NCI-H510A treated with DMSO at 0.1 percent for 48 hours (cell line): ENCODE measurements at regions not wholly inside any gene's neighbourhood (a gene's known extent, or its start where the extent isn't known, plus 50 kb on each side); places are given as distances from the start of the nearest gene placed in this dataset.

Experiments used
- DNase-seq: peaks from one replicate; lab custom pipeline; 2025; lab: John Stamatoyannopoulos, UW

DNA sequence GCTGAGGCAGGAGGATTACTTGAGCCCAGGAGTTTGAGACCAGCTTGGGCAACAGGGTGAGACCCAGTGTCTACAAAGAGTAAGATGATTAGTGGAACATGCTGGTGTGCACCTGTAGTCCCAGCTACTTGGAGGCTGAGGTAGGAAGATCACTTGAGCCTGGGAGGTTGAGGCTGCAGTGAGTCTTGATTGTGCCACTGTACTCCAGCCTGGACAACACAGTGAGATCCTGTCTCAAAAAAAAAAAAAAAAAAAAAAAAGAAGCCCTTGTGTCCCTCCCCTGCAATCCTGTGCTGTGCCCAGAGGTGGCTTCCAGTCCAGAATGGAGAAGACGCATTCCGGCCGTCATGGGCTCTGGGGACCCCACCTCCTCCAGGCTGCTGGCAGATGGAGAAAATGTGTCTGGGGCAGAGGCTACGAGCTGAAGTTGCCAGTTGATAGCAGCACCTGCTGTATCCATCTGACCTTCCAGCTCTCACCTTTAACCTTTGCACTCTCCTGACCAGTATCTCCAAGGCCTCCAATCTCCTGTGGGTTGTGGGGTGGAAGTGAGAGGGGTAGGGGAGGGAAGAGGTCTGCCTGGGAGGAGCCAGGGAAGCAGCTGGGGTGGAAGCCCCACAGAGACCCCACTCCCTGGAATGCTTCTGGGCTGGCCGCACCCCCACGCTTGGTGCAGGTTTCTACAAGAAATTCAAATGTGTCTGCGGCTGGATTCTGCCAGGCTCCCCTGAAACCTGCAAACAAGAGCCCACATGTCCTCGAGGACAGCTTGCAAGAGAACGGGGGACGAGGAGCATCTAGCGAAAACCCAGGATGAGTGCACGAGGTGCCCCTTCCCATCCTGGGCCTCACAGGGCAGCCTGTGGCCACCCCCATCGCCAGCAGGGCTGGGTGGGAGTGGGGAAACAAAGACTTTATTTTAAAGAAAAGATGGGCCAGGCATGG is 148.3 kb upstream of the IER5L start:
- no peak for DNase-seq

DNA sequence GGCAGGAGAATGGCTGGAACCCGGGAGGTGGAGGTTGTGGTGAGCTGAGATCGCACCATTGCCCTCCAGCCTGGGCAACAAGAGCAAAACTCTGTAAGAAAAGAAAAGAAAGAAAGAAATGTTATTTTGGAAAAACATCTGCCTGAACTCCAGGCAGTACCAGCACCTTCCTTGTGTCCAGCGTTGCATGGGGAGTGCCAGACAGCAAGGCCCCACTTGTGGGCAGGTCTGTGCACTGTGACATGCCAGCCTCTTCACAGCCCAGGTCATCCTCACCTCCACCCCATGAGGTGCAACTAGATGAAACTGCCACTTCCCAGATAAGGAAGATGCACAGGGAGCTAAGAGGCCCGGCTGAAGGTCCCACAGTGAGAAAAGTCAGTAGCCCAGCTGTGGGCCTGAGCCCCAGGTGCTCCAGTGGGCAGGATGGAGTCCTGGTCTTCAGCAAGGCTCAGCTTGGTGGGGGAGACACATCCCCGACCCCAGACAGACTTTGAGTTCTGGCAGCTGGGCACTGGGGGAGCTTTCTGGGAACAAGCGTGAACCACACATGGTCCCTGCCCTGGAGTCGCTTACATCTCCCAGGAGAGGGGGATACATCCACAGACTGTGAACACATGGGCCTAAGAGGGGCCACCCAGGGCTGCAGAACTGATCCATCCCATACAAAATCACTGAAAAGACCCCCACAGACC is 146.9 kb upstream of the IER5L start:
- no peak for DNase-seq

DNA sequence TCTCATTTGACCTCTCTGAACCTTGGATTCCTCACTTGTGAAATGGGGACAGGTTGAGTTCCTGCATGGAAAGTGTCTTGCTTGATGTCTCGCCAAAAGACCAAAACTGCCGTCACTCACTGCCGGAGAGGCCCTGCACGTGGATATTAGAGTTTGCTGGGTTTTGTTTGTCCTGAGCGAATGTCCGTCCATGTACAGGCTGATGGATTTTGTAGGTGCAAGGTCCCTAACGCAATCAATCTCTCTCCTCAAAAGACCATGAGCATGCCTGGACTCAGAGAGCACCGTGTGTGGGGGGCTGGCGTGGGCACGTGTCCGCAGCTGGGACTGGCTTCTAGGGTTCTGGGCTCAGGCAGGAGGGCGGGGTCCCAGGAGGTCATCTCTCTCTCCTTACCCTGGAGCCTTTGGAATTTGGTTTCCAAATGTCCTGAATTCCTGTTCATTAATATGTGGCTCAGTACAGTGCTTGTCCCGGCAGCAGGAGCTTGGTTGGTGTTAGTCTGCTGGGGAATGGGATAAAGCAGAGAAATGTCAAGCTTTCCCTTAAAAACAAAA is 146.0 kb upstream of the IER5L start:
- no peak for DNase-seq

DNA sequence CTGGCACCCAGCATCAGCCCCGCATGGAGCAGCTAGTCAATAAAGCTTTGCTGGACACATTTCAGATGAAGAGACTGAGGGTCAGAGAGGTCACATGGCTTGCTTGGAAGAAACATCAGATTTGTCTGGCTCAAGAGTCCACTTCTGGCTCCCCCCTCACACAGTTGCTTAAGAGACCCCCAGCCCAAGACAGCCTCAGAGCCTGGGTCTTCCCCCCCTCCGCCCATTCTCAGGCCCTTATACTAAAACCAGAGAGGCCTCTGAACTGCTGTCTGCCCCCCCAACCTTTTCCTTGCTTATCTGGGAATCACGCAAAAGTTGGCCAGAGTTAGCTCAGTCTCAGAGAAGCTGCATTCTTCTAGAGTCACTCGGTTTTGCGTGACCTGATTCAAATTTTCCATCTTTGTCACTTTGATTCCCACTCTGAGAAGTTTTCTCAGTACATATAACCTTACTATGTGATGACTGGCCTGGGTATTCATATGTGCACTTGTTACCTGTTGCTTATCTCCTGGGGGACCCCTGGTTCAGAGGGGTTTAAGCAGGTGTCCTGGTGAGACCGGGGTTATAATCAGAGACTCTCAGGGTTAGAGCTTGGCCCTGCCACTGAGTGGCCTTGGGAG is 145.4 kb upstream of the IER5L start:
- no peak for DNase-seq

- no peak for DNase-seq
Observed at GRCh38 chr9:129322641-129323375, 144.7 kb upstream of the IER5L start.

DNA sequence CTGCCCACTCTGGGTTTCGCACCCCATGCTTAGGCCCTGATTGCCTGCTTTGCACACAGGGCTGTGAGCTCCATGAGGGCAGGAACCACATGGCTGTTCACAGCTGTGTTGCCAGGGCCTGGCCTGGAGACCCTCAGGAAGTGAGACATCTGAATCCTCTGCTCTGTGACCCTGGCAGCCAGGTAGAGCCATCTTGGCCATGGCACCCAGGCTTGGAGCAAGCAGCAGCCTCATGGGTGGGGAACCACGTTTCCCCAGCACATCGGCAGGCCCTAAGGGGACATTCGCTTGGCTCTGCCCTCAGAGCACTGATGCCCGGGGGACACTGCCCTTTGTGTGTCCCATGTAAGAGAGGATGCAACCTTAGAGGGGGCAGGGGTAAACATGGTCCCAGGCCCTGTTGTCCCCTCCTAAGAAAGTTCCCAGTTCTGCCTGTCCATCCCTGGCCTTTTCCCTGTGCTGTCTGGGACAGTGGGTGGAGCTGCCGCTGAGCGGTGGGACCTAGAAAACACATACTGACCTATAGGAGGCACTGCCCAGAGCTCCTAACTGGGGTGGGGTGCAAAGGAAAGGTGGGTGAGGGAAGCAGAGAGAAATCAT is 144.1 kb upstream of the IER5L start:
- no peak for DNase-seq

DNA sequence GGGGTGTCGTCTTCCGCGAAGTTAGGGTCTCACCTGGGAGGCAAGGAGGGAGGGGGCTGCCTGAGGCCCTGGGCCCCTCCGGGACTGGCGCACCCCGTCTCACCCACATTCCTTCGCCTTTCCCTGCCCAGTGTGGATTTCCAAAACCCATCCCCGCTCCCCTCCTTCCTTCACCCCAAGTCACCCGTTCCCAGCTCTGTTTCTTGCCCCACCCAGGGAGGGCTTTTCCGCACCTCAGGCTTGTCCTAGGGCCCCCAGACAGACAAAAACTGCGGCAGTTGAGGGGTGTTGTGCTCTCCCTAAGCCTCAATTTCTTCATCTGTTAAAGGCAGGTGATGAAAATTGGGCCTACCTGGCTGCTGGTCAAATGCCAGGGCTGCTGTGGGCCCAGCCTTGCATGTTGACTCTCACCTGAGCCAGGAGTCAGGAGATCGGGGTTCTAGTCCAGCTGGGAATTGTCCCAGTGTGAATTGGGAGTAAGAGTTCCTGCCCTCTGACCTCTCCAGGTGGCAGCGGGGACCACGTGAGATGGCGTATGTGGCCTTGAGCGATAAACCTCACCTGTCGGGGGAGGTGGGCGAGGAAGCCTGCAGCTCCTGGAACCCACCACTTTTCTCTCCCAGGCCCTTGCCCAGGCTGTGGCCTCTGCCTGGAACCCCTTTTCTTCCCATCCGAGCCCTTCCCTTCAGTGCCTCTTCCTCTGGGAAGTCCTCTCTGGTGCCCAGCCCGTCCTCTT is 143.4 kb upstream of the IER5L start:
- no peak for DNase-seq

- DNase-seq: peak; percentile 91
Observed at GRCh38 chr9:129320575-129321285, 142.7 kb upstream of the IER5L start.

GRCh38 chr9:129319938-129320481 is 141.9 kb upstream of the IER5L start:
- peak; percentile 30 for DNase-seq

DNA sequence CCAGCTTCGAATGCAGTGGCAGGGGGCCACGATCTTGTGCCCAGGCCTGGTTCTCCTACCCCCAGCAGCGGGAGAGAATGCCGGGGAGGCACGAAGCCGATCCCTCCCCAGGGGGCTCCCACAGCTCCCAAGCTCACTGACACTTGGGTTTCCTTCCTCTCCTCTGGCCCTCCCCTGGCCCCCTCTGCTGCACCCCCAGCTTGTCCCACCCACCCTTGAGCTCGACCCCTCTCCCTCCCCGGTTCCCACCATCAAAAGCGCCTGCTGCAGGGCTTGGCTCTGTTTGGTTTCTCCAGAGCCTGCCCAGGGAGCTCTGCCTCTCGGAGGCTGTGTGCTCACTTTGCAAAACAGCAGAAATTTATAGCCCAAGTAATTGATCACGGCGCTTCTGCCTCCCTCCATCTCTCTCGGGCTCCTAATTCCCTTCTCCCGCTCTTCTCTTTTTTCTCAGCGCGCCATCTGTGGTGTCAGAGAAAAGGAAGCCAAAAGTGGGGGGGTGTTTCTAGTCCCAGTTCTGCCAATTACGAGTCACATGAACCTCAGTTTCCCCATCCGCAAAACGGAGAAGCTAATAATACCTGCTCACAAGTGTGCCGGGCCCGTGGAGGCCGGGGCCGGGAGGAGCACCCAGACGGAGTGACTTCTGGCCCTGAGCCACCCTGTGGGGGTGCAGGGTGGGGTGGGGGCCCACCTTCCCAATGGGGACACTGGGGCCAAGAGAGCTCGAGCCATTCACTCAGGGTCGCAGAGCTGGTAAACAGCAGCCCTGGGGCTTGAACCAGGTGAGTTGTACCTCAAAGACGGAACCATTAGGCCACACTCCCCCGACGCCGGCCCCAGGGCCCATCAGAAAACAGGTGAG is 141.2 kb upstream of the IER5L start:
- DNase-seq: no peak

DNA sequence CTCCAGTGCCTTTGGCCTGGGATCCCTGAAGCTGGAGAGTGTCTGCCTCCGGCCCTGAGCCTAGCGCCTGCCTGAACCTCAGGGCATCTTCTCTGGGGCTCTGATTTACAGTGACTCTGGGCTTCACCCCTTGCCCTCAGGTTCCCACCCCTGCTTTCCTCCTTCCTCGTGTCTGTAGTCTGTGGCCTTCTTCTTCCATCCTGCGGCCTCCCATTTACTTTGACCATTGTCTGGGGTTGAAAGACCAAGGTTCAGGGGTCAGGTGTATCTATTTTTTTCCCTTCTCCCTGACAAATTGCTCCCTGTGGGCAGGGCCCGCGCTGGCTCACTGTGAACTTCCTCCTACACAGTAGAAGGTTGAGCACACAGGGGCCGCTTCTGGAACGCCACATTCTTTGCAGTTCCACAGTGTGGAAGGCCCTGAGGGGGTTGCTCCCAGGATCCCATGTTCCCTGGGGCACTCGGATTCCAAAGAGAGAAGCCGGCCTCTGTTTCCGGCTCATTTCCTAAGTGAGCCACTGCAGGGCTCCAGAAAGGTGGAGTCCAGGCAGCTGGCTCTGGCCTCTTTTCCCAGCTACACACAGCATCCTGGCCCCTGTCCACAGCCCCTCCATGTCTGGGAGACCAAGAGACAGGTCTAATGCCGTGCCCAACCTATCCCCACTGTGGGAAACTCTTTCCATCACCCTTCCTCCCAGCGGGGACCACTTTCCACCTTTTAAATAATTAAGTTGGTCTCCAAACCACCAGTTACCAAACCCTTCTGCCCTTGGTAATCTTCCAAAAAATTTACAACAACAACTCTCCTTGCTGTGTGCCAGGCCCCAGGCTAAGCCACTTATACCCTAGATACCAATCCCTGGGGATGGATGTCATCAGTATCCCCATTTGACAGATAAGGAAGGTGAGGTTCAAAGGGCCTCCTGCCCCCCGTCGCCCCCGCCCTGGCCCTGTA is 140.3 kb upstream of the IER5L start:
- no peak for DNase-seq

DNA sequence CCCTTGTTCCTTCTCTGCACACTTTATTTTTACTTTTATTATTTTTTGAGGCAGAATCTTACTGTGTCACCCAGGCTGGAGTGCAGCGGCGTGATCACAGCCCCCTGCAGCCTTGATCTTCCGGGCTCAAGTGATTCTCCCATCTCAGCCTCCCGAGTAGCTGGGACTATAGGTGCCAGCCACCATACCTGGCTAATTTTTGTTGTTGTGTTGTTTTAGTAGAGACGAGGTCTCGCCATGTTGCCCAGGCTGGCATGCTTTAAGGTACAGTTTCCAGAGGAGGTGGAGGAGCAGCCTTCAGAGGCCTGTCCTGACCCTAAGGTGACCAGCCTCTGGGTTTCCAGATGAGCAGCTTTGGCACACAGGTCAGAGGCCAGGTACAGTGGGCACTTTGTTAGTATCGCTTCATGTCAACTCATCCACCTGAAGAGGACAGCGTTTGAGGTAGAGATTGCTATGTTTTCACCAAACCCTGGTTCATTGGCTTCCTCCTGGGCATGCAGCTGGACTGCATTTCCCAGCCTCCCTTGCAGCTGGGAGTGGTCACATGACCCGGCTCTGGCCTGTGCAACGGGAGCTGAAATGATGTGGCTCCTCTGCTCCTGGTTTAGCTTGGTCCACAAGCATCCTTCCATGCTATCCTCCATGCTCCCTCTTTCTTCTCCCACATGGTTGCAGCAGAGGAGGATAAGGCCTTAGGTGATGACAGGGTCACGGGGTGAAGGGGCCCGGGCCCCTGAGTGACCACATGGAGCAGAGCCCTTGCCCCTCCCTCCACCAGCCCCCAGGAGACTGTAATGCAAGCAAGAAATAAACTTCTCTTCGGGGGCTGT is 139.3 kb upstream of the IER5L start:
- DNase-seq: no peak

DNA sequence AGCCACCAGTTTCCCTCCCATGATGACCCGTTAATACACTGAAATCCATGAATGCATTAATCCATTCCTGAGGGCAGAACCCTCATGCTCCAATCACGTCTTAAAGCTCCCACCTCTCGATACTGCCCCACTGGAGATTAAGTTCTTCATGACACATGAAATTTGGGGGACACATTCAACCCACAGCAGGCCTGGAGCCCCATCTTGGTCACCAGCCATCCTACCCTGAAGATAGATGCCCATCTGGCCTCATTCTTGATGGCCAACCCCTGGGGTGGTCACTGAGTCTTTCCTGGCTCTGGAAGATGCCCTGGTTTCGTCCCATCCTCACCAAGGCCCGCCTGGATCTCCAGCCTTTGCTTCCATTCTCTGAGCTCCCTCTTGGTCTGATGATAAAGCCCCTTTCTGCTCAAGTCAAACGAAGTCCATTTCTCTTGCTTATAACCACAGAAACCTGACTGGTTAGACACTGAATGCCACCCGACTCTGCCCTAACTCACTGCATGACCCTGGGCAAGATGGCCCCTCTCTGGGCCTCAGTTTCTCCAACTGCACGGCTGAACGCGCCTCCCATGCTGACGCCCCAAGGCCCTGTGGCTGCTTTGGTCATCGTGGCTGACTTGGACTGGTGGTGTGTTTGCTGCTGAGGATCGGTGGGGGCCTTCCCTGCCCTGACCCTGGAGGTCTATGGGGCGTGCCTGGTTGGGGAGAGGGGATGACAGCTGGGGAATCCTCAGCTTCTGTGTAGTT is 138.4 kb upstream of the IER5L start:
- no peak for DNase-seq

- no peak for DNase-seq
Observed at GRCh38 chr9:129313331-129313955, 135.4 kb upstream of the IER5L start.
